Kidney (tissue), 13 donors: ENCODE measurements at regions not wholly inside any gene's neighbourhood (a gene's known extent, or its start where the extent isn't known, plus 50 kb on each side); places are given as distances from the start of the nearest gene placed in this dataset.

Source experiments
- DNase-seq, 5 donors: peaks; one replicate each; pipeline ENCODE4 v3.0.0-alpha.2; 2013 to 2020
- FAIRE-seq: peaks from 2 replicates; lab custom pipeline; 2012; peaks lifted over from hg19 to GRCh38; lab: Jason Lieb, UNC
- H3K27ac ChIP-seq, 2 donors: one replicate each; pipeline ENCODE4 v1.7.0; 2013; ENCODE audit warnings: low read depth in 2 of 2, low read length in 2 of 2, inconsistent platforms in 1 of 2
- H3K27me3 ChIP-seq: one replicate; pipeline ENCODE4 v1.7.1; 2013; ENCODE audit warnings: low read length, inconsistent platforms; ENCODE audit not compliant: control insufficient read depth, insufficient read depth
- H3K36me3 ChIP-seq, 3 donors: one replicate each; pipeline versions ENCODE4 v1.7.0 to v1.7.1; 2013; ENCODE audit warnings: low read length in 3 of 3, control low read depth in 1 of 3, inconsistent platforms in 1 of 3; ENCODE audit not compliant: insufficient read depth in 3 of 3, control insufficient read depth in 2 of 3
- H3K4me1 ChIP-seq, 3 donors: one replicate each; pipeline versions ENCODE4 v1.7.0 to v1.7.1; 2013; ENCODE audit warnings: low read length in 3 of 3, inconsistent platforms in 1 of 3, low read depth in 1 of 3; ENCODE audit not compliant: control insufficient read depth in 2 of 3, insufficient read depth in 2 of 3
- H3K4me3 ChIP-seq, 3 donors: one replicate each; pipeline versions ENCODE4 v1.7.0 to v1.8.1; 2013; ENCODE audit warnings: low read length in 3 of 3, control low read depth in 1 of 3, inconsistent platforms in 1 of 3
- H3K9ac ChIP-seq, 3 donors: one replicate each; pipeline versions ENCODE4 v1.7.0 to v1.7.1; 2013; ENCODE audit warnings: low read length in 3 of 3, control low read depth in 1 of 3, inconsistent platforms in 1 of 3
- H3K9me3 ChIP-seq, 3 donors: one replicate each; pipeline versions ENCODE4 v1.7.0 to v1.7.1; 2013; ENCODE audit warnings: low read length in 3 of 3, control low read depth in 1 of 3, inconsistent platforms in 1 of 3; ENCODE audit not compliant: control insufficient read depth in 2 of 3, insufficient read depth in 1 of 3
- intact Hi-C: fragments of 100-400 bp; cut with DNase I; formaldehyde crosslinking; loops from one replicate; pipeline ENCODE4 v1.11.1; 2022
- TF ChIP-seq, protein P1 (sequence below): IDR thresholded peaks from 3 replicates; pipeline ENCODE4 v1.5.1; 2012; ENCODE audit warnings: mild to moderate bottlenecking, moderate library complexity, borderline replicate concordance; ENCODE audit not compliant: insufficient read depth; ENCODE audit errors: extremely low read depth
- donor health status: control.
- donor health status: control.
- donor health status: control.
- donor health status: control.
- donor health status: control.
- donor health status: DM: yes; HTN: yes; CAD: no.
- donor health status: Normal renal cell carcinoma (clear cell type).

- Histone ChIP-seq H3K9me3 (peaks cover 0 to 6% (median 0%) of the 10 kb centered on the region in 3 donors), H3K27ac (no peak overlapping the region), H3K9ac (no peak overlapping the region), H3K36me3 (no peaks in the 10 kb centered on the region), H3K4me3 (no peak overlapping the region), H3K4me1 (no peaks in the 10 kb centered on the region), H3K27me3 (no peaks in the 10 kb centered on the region)
- intact Hi-C loops = no loop called here
- FAIRE-seq (no peak), DNase-seq (no peak)
- TF ChIP-seq, protein P1, sequence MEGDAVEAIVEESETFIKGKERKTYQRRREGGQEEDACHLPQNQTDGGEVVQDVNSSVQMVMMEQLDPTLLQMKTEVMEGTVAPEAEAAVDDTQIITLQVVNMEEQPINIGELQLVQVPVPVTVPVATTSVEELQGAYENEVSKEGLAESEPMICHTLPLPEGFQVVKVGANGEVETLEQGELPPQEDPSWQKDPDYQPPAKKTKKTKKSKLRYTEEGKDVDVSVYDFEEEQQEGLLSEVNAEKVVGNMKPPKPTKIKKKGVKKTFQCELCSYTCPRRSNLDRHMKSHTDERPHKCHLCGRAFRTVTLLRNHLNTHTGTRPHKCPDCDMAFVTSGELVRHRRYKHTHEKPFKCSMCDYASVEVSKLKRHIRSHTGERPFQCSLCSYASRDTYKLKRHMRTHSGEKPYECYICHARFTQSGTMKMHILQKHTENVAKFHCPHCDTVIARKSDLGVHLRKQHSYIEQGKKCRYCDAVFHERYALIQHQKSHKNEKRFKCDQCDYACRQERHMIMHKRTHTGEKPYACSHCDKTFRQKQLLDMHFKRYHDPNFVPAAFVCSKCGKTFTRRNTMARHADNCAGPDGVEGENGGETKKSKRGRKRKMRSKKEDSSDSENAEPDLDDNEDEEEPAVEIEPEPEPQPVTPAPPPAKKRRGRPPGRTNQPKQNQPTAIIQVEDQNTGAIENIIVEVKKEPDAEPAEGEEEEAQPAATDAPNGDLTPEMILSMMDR = no peak
Observed at GRCh38 chr5:142479150-142479549, 154.3 kb upstream of the SPRY4 start.

DNA sequence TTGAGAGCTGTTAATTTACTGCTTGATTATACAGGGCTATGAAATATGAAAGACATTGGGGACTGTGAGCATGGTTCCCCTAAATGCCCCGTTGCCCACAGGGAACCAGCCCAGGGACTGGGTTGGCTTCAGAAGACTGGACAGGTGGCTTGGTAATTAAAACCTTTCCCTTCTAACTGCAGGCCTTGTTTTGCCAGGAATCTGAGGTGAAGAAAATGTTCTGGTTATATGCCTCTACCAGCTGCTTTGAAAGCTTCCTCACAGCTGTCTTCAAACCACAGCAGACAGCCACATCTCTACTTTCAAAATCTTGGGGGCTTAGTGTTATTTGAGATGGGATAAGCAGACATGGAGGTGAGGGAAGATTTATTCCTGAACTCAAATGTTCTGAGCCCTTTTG, 153.3 kb upstream of the SPRY4 start:
- no peak overlapping the region for H3K9ac ChIP-seq
- H3K4me3 ChIP-seq = no peak overlapping the region
- intact Hi-C loops = no loop called here
- no peaks in the 10 kb centered on the region for H3K4me1 ChIP-seq
- FAIRE-seq = no peak
- H3K27ac ChIP-seq = no peak overlapping the region
- no peaks in the 10 kb centered on the region for H3K36me3 ChIP-seq
- peak in 2 of 5 donors; percentile 62 to 69 for DNase-seq
- TF ChIP-seq, protein P1 = no peak
- H3K9me3 ChIP-seq = peaks cover 0 to 6% (median 0%) of the 10 kb centered on the region in 3 donors
- H3K27me3 ChIP-seq = no peaks in the 10 kb centered on the region

- Histone ChIP-seq H3K9ac (no peak overlapping the region), H3K4me1 (no peaks in the 10 kb centered on the region), H3K36me3 (no peaks in the 10 kb centered on the region), H3K27ac (no peak overlapping the region), H3K4me3 (no peak overlapping the region), H3K9me3 (peaks cover 0 to 6% (median 0%) of the 10 kb centered on the region in 3 donors), H3K27me3 (no peaks in the 10 kb centered on the region)
- no peak for DNase-seq
- intact Hi-C loops = no loop called here
- FAIRE-seq = no peak
- TF ChIP-seq, protein P1 = no peak
Observed at GRCh38 chr5:142475102-142475513, 150.3 kb upstream of the SPRY4 start.
